ENCODE measurements at regions not wholly inside any gene's neighbourhood (a gene's known extent, or its start where the extent isn't known, plus 50 kb on each side); places are given as distances from the start of the nearest gene placed in this dataset.

GRCh38 chr15:98455904-98456303 lies 192.4 kb upstream of the IGF1R start:
- Histone ChIP-seq H3K4me1 (replicated peaks in 1 of 2; ENCODE audit: control insufficient read depth in 2 of 2, insufficient read depth in 2 of 2, low read length in 2 of 2) (no peaks in the 10 kb centered on the region), H3K9ac (ENCODE audit: insufficient read depth in 1 of 2, low read depth in 2 of 2, low read length in 2 of 2) (no peak overlapping the region), H2AFZ (ENCODE audit: low read depth, low read length) (no peak overlapping the region), H3K4me2 (ENCODE audit: insufficient read depth, low read length) (no peak overlapping the region), H3K36me3 (ENCODE audit: control insufficient read depth, insufficient read depth, low read length) (no peaks in the 10 kb centered on the region), H3K79me2 (ENCODE audit: control insufficient read depth, insufficient read depth, low read length) (no peaks in the 10 kb centered on the region), H3K9me1 (ENCODE audit: control insufficient read depth, insufficient read depth, low read length) (no peaks in the 10 kb centered on the region), H4K20me1 (replicated peaks; ENCODE audit: control insufficient read depth, insufficient read depth, low read length) (no peaks in the 10 kb centered on the region), H3K9me3 (replicated peaks; ENCODE audit: control insufficient read depth, insufficient read depth, low read depth, low read length) (no peaks in the 10 kb centered on the region), H3K27me3 (ENCODE audit: control insufficient read depth in 2 of 2, insufficient read depth in 2 of 2, low read length in 2 of 2) (peaks cover 0 to 4% of the 10 kb centered on the region in 2 experiments; a peak in 1 of 5 replicates), H3K27ac (ENCODE audit: extremely low read depth, low read depth, low read length) (no peak overlapping the region), H3K4me3 (no peak overlapping the region)
- ChIA-PET POLR2A (no interaction called here), CTCF (ENCODE audit: low intra/inter-chr PET ratio) (no interaction called here)
- no peak for FAIRE-seq
- DNase-seq (ENCODE audit: extremely low read depth in 1 of 4, low spot score in 3 of 4): no peak
- no peak for ATAC-seq
- BruUV-seq (replicated peaks): no TSS peak
- no peak for TF ChIP-seq ZNF639 (CRISPR knock-in tag; conservative IDR thresholded peaks at IDR 0.05 in 1 of 2, IDR thresholded peaks at IDR 0.05 in 1 of 2)
- no peak for TF ChIP-seq PHB (CRISPR knock-in tag; IDR thresholded peaks at IDR 0.05)
- no peak for TF ChIP-seq JUND (IDR thresholded peaks at IDR 0.05; ENCODE audit: borderline replicate concordance, low read depth, low read length)
- no peak for TF ChIP-seq JUND (tag; IDR thresholded peaks at IDR 0.05; ENCODE audit: borderline replicate concordance, low read depth, low read length)
- no peak for TF ChIP-seq CBFA2T2 (conservative IDR thresholded peaks at IDR 0.05)
- TF ChIP-seq BRD9 (IDR thresholded peaks at IDR 0.05; ENCODE audit: low read depth, partially characterized antibody): no peak
- TF ChIP-seq ZNF12 (CRISPR knock-in tag; IDR thresholded peaks at IDR 0.05): no peak
- TF ChIP-seq KLF1 (tag; IDR thresholded peaks at IDR 0.05): no peak
- intact Hi-C loops (cut with micrococcal nuclease) (no loop called here), in situ Hi-C loops (cut with MboI) (no loop called here)
- WGBS (ENCODE audit: insufficient coverage, low coverage, missing lambda C conversion rate): 0% methylated on average over 5 of the region's 5 CpGs
